Erythroblast (primary cell): ENCODE measurements at regions not wholly inside any gene's neighbourhood (a gene's known extent, or its start where the extent isn't known, plus 50 kb on each side); places are given as distances from the start of the nearest gene placed in this dataset.
"Not testable (repeated sequence)": the region's sequence is repeated elsewhere in the genome, so short reads cannot be mapped to it uniquely, and the experiment has no call there.

Experiments used
- GATA1 ChIP-seq: IDR thresholded peaks from 2 replicates; pipeline ENCODE4 v1.6.1; 2011; ENCODE audit warnings: low read depth, mild to moderate bottlenecking, control low read depth, low read length, moderate library complexity
- POLR2A ChIP-seq: IDR thresholded peaks from 2 replicates; pipeline ENCODE4 v1.6.1; 2011; ENCODE audit warnings: mild to moderate bottlenecking, low read length

DNA sequence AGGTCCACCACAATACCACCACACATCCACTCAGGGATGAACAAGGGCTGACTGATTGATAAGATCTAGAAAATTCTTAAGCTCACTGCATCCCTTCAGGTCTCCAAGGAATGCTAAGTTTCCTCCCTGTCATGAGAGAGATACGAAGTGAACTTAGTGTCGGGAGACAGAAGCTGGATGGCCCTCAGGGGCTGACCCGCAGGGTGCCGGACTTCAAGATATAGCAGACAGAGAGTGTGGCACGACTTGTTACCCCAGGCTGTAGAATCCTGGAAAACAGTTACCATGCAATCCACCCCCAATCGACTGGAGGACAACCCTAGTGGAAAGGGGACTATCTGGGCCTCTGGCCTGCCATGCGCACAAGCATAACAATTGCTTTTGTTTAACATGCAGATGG, 1217.5 kb upstream of the ATXN8OS start:
- not testable (repeated sequence) for TF ChIP-seq POLR2A, GATA1
